Fibroblast of skin of right quadriceps (primary cell): ENCODE measurements at regions not wholly inside any gene's neighbourhood (a gene's known extent, or its start where the extent isn't known, plus 50 kb on each side); places are given as distances from the start of the nearest gene placed in this dataset.
A peak's percentile ranks its signal among the peaks of the same experiment; 100 is the strongest.

ENCODE experiments used
- DNase-seq: peaks from one replicate; pipeline ENCODE4 v3.0.0-alpha.2; 2013

DNA sequence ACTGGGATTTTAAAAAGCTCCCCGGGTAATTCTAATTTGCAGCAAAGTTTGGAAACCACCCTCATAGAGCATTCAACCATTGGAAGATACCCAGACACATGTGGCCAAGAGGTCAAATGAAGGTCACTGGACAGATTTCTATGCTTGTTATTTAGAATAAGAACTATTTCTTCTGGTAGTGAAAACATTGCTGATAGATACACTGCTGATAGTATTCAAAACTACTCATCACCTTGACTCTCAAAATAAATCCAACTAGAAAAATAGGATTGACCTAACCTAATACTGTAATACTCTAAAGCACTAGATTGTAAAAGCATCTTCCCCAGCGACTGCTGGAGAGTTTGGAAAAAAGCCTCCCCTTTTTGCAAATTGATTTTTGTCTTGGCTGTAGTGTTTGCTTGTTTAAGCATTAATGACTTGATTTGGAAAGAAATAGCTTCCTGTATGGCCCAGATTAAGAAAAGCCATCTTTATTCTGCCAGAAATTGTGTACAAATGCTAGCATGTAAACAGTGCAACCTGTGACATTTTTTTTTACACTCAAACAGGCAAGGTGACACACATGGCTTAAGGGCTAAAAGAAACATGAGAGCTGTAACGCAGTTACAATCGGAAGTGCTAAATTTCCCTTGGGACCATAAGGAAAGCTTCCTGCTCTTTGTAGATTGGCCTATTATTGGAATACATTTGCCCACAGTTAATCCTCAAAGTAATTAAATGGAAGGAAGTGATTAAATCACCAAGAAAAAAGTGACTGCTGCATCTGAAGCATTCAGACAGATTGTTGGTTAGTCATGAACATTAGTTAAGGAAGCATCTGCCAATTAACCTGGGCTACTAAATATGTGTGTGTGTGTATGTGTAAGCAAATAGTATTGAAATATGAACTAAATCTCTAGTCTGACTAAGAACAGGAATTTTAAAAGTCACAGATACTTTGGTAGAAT, 356.5 kb upstream of the ATP2B1 start:
- DNase-seq, result peak; percentile 61

- DNase-seq, result no peak
Measured at GRCh38 chr12:90062799-90063198, 354.2 kb upstream of the ATP2B1 start.

- DNase-seq, result no peak
Measured at GRCh38 chr12:90061809-90062208, 353.2 kb upstream of the ATP2B1 start.

DNA sequence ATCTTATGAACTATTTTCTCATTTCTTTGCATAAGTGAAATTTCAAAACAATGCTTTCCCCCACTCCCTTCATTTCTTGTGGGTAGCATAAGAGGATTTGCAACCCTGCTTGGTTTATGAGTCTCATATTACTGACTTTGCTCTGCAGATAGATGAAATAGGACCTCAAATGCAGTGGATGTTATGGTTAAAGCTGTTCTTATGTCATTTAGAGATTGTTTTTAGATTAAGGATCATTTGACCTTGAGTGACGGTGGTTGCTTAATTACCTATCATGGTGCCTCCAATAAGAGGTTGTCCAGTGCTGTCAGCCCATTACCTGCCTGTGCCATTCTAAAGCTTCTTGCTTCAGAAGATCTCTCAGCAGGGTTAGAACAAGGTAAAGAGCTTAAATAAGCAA, 351.4 kb upstream of the ATP2B1 start:
- no peak for DNase-seq

GRCh38 chr12:90058704-90059103, 350.1 kb upstream of the ATP2B1 start:
- peak; percentile 92 for DNase-seq

DNA sequence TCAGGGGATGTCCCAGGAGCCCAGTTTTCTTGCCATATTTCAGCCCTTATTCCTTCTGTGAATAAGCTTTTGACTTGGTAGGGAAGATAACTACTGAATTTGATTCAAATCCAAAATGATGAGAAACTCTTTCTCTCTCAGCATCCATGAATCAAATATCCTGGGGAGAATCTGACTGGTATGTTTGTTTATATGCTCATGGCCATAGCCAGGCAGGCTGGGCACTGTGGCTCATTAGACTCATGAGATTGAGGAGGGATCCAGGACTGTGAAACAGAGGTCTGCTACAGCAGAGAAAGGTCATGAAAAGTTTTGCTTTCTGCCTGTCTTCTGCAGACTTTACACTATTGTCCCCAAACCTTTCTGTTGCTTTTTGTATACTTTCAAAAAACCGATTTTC, 346.4 kb upstream of the ATP2B1 start:
- no peak for DNase-seq

DNA sequence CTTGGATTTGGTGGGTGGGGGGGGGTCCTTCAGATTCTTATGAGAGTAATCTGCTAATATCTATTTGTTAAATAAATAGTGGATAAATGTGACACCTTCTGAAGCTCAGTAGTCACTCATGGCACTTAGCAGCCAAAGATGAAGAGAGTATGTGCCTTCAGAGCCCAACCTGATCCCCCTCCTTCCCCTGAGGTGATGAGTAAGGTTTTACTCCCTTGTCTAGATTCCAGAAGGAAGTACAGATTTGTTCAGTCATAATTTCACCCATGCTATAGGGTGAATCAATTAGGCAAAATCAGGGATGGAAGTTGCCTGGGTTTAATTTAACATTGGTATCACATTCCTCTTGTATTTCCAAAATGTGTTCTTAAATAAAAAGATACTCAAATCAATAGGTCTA, 340.3 kb upstream of the ATP2B1 start:
- no peak for DNase-seq

- no peak for DNase-seq
Measured at GRCh38 chr12:90045559-90045958, 336.9 kb upstream of the ATP2B1 start.

DNA sequence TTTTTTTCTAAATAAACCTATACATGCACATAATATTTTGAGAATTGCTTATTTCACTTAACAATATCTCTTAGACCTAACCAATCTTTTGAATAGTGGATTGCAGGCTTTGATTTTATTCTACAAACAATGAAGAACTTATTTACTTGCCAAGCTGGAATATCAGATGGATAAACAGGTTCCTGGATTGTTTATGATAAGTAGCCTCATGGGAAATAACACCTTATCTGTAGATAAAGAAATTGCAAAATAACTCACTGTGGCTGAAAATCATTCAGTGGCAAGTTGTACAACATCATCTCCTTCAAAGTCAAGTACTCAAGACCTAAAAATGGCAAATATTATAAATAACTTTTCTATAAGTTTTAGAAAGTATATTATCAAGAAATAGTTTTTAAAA, 335.4 kb upstream of the ATP2B1 start:
- no peak for DNase-seq

DNA sequence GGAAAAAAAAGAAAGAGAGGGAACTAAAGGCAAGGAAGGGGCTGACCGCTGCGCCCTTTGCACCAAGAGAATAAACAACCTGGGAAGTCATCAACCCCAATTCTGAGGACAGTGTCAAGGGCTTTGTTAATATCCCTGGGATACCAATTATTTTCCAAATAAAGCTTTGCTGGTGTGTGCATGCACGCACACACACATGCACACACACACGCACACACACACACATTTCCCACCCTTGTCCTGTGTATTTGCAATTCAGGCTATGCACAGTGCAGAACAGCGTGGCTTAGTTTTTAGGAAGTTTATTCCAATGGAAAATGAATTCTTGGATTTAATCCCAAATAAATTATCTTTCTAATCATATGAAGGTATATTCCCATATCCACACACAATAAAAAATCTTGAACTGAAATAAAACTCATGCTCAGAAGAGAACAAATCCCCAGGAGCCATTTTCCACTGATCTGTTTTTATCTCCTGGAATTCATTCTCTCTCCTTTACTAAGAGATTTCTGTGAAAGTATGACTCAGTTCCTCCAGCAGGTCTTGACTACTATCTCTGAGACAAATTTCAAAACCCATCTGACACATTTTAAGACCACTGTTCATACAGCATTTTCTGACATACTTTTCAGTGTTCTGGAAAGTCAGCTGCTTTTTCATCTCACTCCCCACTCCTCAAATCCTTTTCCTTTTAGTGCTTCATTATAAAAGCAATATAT, 334.4 kb upstream of the ATP2B1 start:
- DNase-seq, result peak; percentile 69

DNA sequence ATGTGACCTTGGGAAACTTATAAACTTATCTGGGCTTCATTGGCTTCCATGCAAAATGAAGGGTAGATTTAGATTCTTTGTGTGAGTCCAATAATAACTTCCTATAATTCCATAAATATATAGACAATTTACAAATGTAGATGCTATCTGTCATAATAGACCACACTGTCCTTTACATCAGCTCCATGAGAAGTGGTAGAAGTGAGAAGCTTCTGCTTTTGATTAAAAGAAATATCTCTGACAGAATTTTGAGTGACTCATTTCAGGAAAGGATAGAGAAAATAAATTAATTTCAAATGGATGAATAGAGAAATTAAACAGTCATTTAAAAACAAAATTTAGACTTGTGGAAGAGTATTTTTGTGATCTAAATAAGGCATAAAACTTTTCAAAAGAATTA, 329.7 kb upstream of the ATP2B1 start:
- peak; percentile 42 for DNase-seq

GRCh38 chr12:90037740-90038139, 329.1 kb upstream of the ATP2B1 start:
- DNase-seq, result peak; percentile 60

DNA sequence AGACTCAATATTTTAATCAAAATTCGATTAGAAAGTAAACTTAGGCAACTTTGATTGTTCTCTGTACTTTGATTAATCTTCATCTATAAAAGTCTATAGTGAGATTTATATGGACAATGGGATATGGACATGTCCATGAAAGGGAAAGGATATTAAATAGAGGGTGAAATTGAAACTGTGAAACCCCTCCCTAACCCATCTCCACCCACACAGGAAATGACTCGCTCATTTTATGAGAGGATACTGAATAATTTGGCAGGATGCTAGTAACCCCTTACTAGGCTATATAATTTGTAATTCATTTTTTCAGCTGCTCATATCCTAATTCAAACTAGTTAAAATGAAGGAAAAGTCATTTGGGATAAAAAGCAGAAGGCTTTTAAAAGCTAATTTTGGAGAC, 328.0 kb upstream of the ATP2B1 start:
- peak; percentile 70 for DNase-seq

- no peak for DNase-seq
Measured at GRCh38 chr12:90030726-90031125, 322.1 kb upstream of the ATP2B1 start.

DNA sequence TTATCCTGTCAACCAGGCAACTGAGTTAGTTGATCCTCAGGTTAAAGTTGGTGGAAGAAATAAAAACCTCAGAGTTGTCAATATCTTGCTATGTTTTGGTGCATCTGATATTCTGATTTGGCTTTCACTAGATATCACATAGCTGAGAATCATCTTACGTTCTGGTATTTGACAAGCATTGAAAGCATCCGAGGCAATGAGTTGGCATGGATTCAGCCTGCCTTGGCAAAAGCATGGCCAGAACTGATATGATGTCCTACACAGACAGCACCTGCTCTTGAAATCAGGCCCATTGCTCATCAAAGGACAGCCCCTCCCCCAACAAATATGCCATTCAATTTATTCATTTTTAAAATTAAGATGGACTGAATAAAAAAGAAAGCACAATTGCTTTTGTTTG, 320.7 kb upstream of the ATP2B1 start:
- no peak for DNase-seq

- DNase-seq, result peak; percentile 54
Measured at GRCh38 chr12:90028635-90029051, 320.0 kb upstream of the ATP2B1 start.

GRCh38 chr12:90027889-90028634, 319.4 kb upstream of the ATP2B1 start:
- peak; percentile 47 for DNase-seq

- DNase-seq, result no peak
Measured at GRCh38 chr12:90027041-90027440, 318.4 kb upstream of the ATP2B1 start.

DNA sequence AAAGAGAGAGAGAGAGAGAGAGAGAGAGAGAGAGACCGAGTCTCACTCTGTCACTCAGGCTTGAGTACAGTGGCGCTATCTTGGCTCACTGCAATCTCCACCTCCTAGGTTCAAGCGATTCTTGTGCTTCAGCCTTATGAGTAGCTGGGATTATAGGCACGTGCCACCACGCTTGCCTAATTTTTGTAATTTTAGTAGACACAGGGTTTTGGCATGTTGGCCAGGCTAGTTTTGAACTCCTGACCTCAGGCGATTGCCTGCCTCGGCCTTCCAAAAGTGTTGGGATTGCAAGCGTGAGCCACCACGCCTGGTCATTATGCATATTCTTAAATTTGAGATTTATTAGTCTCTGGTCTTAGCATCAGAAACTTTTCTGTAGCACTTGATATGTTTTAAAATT, 317.9 kb upstream of the ATP2B1 start:
- no peak for DNase-seq

DNA sequence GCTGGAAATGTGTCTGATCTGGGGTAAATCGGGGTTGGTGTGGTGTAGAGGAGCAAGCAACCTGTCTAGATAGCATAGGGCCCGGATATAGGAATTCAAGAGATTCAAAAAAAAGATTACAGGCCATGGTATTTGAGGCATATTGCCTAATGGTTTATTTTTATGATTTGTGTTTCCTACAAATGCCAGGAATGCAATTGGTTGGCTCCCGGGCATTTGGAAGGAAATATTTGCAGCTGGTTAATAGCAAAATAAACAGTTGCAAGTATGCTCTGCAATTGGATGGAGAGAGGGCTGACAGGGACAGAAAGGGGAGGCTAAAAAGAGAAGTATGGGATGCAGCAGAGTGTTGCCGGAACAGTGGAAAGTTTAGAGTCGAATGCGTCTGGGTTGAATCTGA, 315.6 kb upstream of the ATP2B1 start:
- peak; percentile 76 for DNase-seq

DNA sequence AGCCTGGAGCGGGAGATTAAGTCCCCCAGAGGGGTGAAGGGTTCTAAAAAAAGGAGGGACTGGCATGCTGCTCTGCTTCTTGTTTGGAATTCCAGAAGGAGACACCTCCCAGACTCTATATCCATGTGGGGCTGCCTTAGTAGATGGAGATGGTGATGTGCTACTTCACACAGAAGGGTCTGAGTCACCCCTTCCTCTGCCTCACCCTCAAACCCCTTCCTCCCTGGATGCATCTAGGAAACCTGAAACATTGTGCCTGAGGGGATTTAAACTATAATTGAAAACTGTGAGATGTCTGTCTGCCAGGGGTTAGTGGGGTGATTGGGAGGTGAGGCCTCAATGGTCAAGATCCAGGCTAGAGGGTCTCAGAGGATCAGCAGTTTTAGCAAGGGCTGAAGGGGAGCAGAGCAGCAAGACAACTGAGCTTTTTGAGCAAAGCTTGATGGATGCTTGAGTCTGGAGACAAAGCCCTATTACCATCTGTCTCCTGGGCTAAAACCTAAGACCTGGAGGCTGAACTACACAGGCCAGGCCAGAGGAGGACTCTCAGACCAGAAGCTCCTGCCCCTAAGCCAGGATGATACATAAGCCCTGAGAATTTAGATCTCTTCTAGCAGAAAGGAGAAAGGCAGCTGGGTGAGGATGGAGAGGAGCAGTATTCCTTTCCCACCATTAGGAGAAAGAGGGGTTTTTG, 314.7 kb upstream of the ATP2B1 start:
- peak; percentile 17 for DNase-seq

DNA sequence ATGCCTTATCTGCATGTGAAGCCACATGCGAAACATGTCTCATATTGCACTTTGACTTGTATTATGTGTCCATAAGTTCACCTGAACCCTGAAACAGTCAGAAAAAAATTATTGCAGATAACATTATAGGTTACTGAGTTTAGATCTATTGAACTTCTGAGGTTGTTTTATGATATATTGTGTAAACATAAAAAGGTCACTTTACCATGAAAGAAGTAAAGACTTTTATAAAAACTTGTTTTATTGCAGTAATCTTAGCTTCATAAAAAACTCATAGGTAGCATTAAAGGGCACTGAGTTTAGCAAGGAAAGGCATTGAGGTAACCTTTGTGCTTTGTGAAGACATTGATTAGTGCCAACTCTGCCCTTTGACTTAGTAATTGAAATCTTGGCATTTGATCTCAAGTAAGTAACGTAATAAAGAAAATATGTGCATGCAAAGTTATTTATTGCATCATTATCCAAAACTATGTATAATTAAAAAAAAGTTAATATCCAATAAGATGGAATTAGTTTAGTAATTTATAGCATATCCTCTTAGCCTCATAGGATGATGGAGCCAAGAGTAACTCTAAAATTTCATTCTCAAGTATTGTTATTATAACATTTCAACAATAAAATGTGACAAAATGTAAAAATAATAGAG, 313.3 kb upstream of the ATP2B1 start:
- DNase-seq, result no peak
